NCI-H128 (cell line): ENCODE measurements at regions not wholly inside any gene's neighbourhood (a gene's known extent, or its start where the extent isn't known, plus 50 kb on each side); places are given as distances from the start of the nearest gene placed in this dataset.
A peak's percentile ranks its signal among the peaks of the same experiment; 100 is the strongest.

Experiments used
- DNase-seq: peaks from one replicate; lab custom pipeline; 2025; ENCODE audit not compliant: unreplicated experiment; lab: John Stamatoyannopoulos, UW

- DNase-seq = peak; percentile 30
Measured at GRCh38 chr20:11076434-11077105, 402.8 kb upstream of the JAG1 start.

GRCh38 chr20:11077226-11077625, 403.4 kb upstream of the JAG1 start:
- no peak for DNase-seq

- no peak for DNase-seq
Measured at GRCh38 chr20:11080010-11080409, 406.2 kb upstream of the JAG1 start.

- no peak for DNase-seq
Measured at GRCh38 chr20:11080781-11081377, 407.1 kb upstream of the JAG1 start.

- no peak for DNase-seq
Measured at GRCh38 chr20:11083841-11084240, 410.0 kb upstream of the JAG1 start.

GRCh38 chr20:11084508-11084907, 410.7 kb upstream of the JAG1 start:
- DNase-seq = no peak

- no peak for DNase-seq
Measured at GRCh38 chr20:11086970-11087369, 413.2 kb upstream of the JAG1 start.

- DNase-seq = no peak
Measured at GRCh38 chr20:11090751-11091150, 417.0 kb upstream of the JAG1 start.

GRCh38 chr20:11091511-11091910, 417.7 kb upstream of the JAG1 start:
- no peak for DNase-seq

GRCh38 chr20:11092151-11092550, 418.4 kb upstream of the JAG1 start:
- DNase-seq = no peak

- no peak for DNase-seq
Measured at GRCh38 chr20:11094196-11094595, 420.4 kb upstream of the JAG1 start.

- DNase-seq = no peak
Measured at GRCh38 chr20:11094711-11095110, 420.9 kb upstream of the JAG1 start.

GRCh38 chr20:11098888-11099287, 425.1 kb upstream of the JAG1 start:
- DNase-seq = no peak

GRCh38 chr20:11101243-11101642, 427.4 kb upstream of the JAG1 start:
- no peak for DNase-seq

- no peak for DNase-seq
Measured at GRCh38 chr20:11101696-11102095, 427.9 kb upstream of the JAG1 start.

- no peak for DNase-seq
Measured at GRCh38 chr20:11103866-11104265, 430.1 kb upstream of the JAG1 start.

GRCh38 chr20:11108102-11108810, 434.5 kb upstream of the JAG1 start:
- no peak for DNase-seq

- DNase-seq = no peak
Measured at GRCh38 chr20:11110535-11110934, 436.7 kb upstream of the JAG1 start.

GRCh38 chr20:11111191-11111590, 437.4 kb upstream of the JAG1 start:
- DNase-seq = no peak

- DNase-seq = no peak
Measured at GRCh38 chr20:11112832-11113231, 439.0 kb upstream of the JAG1 start.

- DNase-seq = no peak
Measured at GRCh38 chr20:11114382-11114781, 440.6 kb upstream of the JAG1 start.

GRCh38 chr20:11117808-11118528, 444.2 kb upstream of the JAG1 start:
- DNase-seq = no peak
